HEK293T (cell line): ENCODE measurements at regions not wholly inside any gene's neighbourhood (a gene's known extent, or its start where the extent isn't known, plus 50 kb on each side); places are given as distances from the start of the nearest gene placed in this dataset.

Source experiments
- ARNT ChIP-seq: fragments of 450-650 bp; IDR thresholded peaks from 2 replicates; pipeline ENCODE4 v1.6.1; 2017; ENCODE audit warnings: mild to moderate bottlenecking
- BHLHE40 ChIP-seq: fragments of 450-650 bp; IDR thresholded peaks from 2 replicates; pipeline ENCODE4 v1.6.1; 2016; ENCODE audit warnings: mild to moderate bottlenecking, moderate library complexity, borderline replicate concordance
- CTBP1 ChIP-seq: fragments of 450-650 bp; IDR thresholded peaks from 2 replicates; pipeline ENCODE4 v1.6.1; 2016; ENCODE audit warnings: borderline replicate concordance
- ELF4 ChIP-seq: fragments of 450-650 bp; IDR thresholded peaks from 2 replicates; pipeline ENCODE4 v1.6.1; 2017; ENCODE audit warnings: antibody characterized with exemption
- FOXA1 ChIP-seq: fragments of 450-650 bp; IDR thresholded peaks from 2 replicates; pipeline ENCODE4 v1.6.1; 2016; ENCODE audit warnings: mild to moderate bottlenecking
- FOXK2 ChIP-seq: fragments of 450-650 bp; IDR thresholded peaks from 2 replicates; pipeline ENCODE4 v1.6.1; 2016; ENCODE audit warnings: mild to moderate bottlenecking
- FOXM1 ChIP-seq: fragments of 450-650 bp; IDR thresholded peaks from 2 replicates; pipeline ENCODE4 v1.6.1; 2017; ENCODE audit warnings: mild to moderate bottlenecking, borderline replicate concordance
- HDGF ChIP-seq: fragments of 450-650 bp; IDR thresholded peaks from 2 replicates; pipeline ENCODE4 v1.6.1; 2017; ENCODE audit warnings: antibody characterized with exemption, borderline replicate concordance
- LEF1 ChIP-seq: fragments of 450-650 bp; IDR thresholded peaks from 2 replicates; pipeline ENCODE4 v1.6.1; 2017; ENCODE audit warnings: mild to moderate bottlenecking, borderline replicate concordance
- NFRKB ChIP-seq: fragments of 450-650 bp; IDR thresholded peaks from 2 replicates; pipeline ENCODE4 v1.6.1; 2016; ENCODE audit warnings: mild to moderate bottlenecking, moderate library complexity
- PKNOX1 ChIP-seq: fragments of 450-650 bp; IDR thresholded peaks from 2 replicates; pipeline ENCODE4 v1.6.1; 2016
- SP1 ChIP-seq: fragments of 450-650 bp; IDR thresholded peaks from 2 replicates; pipeline ENCODE4 v1.6.1; 2017
- SUZ12 ChIP-seq: fragments of 450-650 bp; IDR thresholded peaks from 2 replicates; pipeline ENCODE4 v1.6.1; 2016; ENCODE audit warnings: mild to moderate bottlenecking
- TARDBP ChIP-seq: fragments of 450-650 bp; IDR thresholded peaks from 2 replicates; pipeline ENCODE4 v1.6.1; 2016

- no peak for TF ChIP-seq SUZ12
- no peak for TF ChIP-seq ELF4
- TF ChIP-seq FOXK2 = no peak
- TF ChIP-seq SP1 = no peak
- no peak for TF ChIP-seq PKNOX1
- TF ChIP-seq ARNT = no peak
- TF ChIP-seq CTBP1 = no peak
- no peak for TF ChIP-seq TARDBP
- TF ChIP-seq FOXM1 = no peak
- no peak for TF ChIP-seq NFRKB
- TF ChIP-seq FOXA1 = no peak
- TF ChIP-seq BHLHE40 = no peak
- TF ChIP-seq HDGF = no peak
- TF ChIP-seq LEF1 = no peak
Observed at GRCh38 chr10:128738386-128738915, 612.2 kb upstream of the MKI67 start.
